ENCODE measurements at regions not wholly inside any gene's neighbourhood (a gene's known extent, or its start where the extent isn't known, plus 50 kb on each side); places are given as distances from the start of the nearest gene placed in this dataset.

DNA sequence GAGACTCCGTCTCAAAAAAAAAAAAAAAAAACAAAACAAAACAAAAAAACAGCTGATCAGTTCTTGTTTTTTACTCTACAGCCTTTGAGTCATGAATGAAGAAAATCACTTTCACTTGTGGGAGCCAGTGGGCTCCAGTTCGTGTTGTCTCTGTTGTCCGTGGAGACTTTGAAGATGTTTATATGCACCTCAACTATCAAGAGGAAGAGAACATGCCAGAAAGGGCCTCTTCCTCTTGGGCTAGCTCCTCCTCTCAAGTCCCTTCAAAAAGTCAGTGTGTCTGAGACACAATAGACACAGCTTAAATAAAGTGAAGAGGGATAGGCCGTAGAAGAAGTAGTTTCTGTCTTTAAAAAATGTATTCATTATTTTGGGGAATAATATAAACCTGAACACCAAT, 182.7 kb downstream of the KDR start:
- TF ChIP-seq CTCF (IDR thresholded peaks at IDR 0.05 in 2 of 3, conservative IDR thresholded peaks at IDR 0.05 in 1 of 3; ENCODE audit: borderline replicate concordance in 1 of 3, insufficient read depth in 1 of 3, low read depth in 2 of 3, low read length in 2 of 3) (no peak), SP1 (IDR thresholded peaks at IDR 0.05; ENCODE audit: low read depth) (no peak), ATF3 (IDR thresholded peaks at IDR 0.05) (no peak), EZH2phosphoT487 (IDR thresholded peaks at IDR 0.05; ENCODE audit: borderline replicate concordance) (no peak), POLR2A (IDR thresholded peaks at IDR 0.05; ENCODE audit: borderline replicate concordance, extremely low read depth, insufficient read depth, insufficient read length) (no peak), MAX (IDR thresholded peaks at IDR 0.05) (no peak), ZNF274 (IDR thresholded peaks at IDR 0.05; ENCODE audit: low read depth, low read length) (no peak), POLR2AphosphoS5 (IDR thresholded peaks at IDR 0.05; ENCODE audit: low read depth, low read length) (no peak), EZH2 (IDR thresholded peaks at IDR 0.05) (no peak)
